ENCODE measurements at regions not wholly inside any gene's neighbourhood (a gene's known extent, or its start where the extent isn't known, plus 50 kb on each side); places are given as distances from the start of the nearest gene placed in this dataset.

DNA sequence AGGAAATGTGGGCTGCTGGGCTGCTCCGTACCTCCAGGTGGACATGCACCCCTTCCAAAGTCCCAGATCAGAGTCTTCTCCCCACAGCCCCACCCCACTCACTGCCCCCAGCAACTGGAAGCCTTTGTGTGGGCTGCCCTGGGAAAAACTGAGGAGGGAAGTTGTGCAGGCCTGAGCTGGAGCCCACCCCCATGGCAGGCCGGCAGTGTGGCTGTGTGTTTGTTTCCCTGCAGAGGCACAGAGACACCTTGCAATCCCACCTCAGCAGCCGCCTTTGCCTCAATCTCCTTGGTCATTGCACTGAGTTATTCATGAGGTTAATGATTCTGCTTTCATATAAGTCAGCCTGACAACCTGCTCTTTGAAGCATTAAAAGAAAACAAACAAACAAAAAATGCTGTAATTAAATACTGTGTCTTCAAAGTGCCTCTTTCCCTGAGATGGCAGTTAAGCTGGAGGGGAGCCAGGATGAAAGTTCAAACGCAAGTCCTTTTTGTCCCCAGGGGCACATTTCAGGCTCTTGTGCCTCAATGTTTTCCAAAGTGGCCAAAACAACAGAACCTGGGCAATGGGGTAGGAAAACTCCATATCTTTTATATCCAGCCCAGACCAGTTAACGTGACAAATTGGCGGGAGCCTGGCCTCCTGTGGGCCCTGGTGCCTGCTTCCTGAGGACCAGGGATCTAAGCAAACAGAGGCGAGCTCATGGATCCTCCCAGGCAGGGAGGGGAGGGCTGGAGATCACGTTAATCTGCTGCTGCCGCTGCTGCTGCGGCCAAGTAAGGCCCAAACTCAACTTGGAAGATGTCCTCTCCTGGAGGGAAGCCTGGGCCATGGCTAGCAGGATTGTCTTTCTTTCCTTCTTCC lies 51.9 kb upstream of the TSPAN11 start:
- H3K4me1 Mint-ChIP-seq (ENCODE audit: unreplicated experiment): no peaks in the 10 kb centered on the region
- no peak for DNase-seq (ENCODE audit: low spot score)
- H3K9me3 Mint-ChIP-seq (ENCODE audit: unreplicated experiment): no peaks in the 10 kb centered on the region

GRCh38 chr12:30870491-30871265 lies 55.9 kb upstream of the TSPAN11 start:
- TF ChIP-seq, protein P1, sequence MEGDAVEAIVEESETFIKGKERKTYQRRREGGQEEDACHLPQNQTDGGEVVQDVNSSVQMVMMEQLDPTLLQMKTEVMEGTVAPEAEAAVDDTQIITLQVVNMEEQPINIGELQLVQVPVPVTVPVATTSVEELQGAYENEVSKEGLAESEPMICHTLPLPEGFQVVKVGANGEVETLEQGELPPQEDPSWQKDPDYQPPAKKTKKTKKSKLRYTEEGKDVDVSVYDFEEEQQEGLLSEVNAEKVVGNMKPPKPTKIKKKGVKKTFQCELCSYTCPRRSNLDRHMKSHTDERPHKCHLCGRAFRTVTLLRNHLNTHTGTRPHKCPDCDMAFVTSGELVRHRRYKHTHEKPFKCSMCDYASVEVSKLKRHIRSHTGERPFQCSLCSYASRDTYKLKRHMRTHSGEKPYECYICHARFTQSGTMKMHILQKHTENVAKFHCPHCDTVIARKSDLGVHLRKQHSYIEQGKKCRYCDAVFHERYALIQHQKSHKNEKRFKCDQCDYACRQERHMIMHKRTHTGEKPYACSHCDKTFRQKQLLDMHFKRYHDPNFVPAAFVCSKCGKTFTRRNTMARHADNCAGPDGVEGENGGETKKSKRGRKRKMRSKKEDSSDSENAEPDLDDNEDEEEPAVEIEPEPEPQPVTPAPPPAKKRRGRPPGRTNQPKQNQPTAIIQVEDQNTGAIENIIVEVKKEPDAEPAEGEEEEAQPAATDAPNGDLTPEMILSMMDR (IDR thresholded peaks at IDR 0.05; ENCODE audit: unreplicated experiment): no peak
- Mint-ChIP-seq H3K36me3 (ENCODE audit: low read depth, unreplicated experiment) (no peaks in the 10 kb centered on the region), H3K4me1 (ENCODE audit: unreplicated experiment) (no peaks in the 10 kb centered on the region), H3K4me3 (ENCODE audit: unreplicated experiment) (no peak overlapping the region), H3K27me3 (ENCODE audit: unreplicated experiment) (peaks cover 5% of the 10 kb centered on the region), H3K27ac (ENCODE audit: unreplicated experiment) (no peak overlapping the region), H3K9me3 (ENCODE audit: unreplicated experiment) (peaks cover 6% of the 10 kb centered on the region)
- DNase-seq (ENCODE audit: low spot score): no peak

More for the DNA sequence above, 51.9 kb upstream of the TSPAN11 start:
- Mint-ChIP-seq H3K36me3 (ENCODE audit: low read depth, unreplicated experiment) (no peaks in the 10 kb centered on the region), H3K4me3 (ENCODE audit: unreplicated experiment) (no peak overlapping the region), H3K27ac (ENCODE audit: unreplicated experiment) (no peak overlapping the region), H3K27me3 (ENCODE audit: unreplicated experiment) (peaks cover 11% of the 10 kb centered on the region)
- TF ChIP-seq, protein P1 (IDR thresholded peaks at IDR 0.05; ENCODE audit: unreplicated experiment): no peak

DNA sequence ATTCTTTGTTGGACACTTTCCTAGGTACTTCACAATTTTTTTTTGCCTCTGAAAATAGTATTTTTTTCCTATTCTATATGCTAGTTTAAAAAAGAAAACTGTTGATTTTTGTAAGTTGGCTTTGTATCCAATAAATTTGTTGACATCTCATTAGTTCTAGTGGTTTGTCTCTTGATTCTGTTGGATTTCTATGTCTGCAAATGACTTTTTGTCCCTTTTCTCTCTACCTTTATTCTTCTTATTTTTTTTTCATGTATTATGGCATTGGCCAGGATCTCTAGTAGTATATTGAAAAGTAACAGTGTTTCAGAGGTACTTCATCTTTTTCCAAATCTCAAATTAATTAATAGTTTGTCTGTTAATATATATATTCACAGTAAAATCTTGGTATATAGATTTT lies 59.1 kb upstream of the TSPAN11 start:
- Mint-ChIP-seq H3K9me3 (ENCODE audit: unreplicated experiment) (peaks cover 6% of the 10 kb centered on the region), H3K27me3 (ENCODE audit: unreplicated experiment) (peaks cover 4% of the 10 kb centered on the region), H3K4me1 (ENCODE audit: unreplicated experiment) (no peaks in the 10 kb centered on the region), H3K27ac (ENCODE audit: unreplicated experiment) (no peak overlapping the region), H3K36me3 (ENCODE audit: low read depth, unreplicated experiment) (no peaks in the 10 kb centered on the region), H3K4me3 (ENCODE audit: unreplicated experiment) (no peak overlapping the region)
- TF ChIP-seq, protein P1 (IDR thresholded peaks at IDR 0.05; ENCODE audit: unreplicated experiment): no peak
- DNase-seq (ENCODE audit: low spot score): no peak

GRCh38 chr12:30866256-30866655 lies 60.3 kb upstream of the TSPAN11 start:
- Mint-ChIP-seq H3K27ac (ENCODE audit: unreplicated experiment) (no peak overlapping the region), H3K4me1 (ENCODE audit: unreplicated experiment) (no peaks in the 10 kb centered on the region), H3K27me3 (ENCODE audit: unreplicated experiment) (no peaks in the 10 kb centered on the region), H3K9me3 (ENCODE audit: unreplicated experiment) (peaks cover 6% of the 10 kb centered on the region), H3K4me3 (ENCODE audit: unreplicated experiment) (no peak overlapping the region), H3K36me3 (ENCODE audit: low read depth, unreplicated experiment) (no peaks in the 10 kb centered on the region)
- TF ChIP-seq, protein P1 (IDR thresholded peaks at IDR 0.05; ENCODE audit: unreplicated experiment): no peak
- DNase-seq (ENCODE audit: low spot score): no peak

DNA sequence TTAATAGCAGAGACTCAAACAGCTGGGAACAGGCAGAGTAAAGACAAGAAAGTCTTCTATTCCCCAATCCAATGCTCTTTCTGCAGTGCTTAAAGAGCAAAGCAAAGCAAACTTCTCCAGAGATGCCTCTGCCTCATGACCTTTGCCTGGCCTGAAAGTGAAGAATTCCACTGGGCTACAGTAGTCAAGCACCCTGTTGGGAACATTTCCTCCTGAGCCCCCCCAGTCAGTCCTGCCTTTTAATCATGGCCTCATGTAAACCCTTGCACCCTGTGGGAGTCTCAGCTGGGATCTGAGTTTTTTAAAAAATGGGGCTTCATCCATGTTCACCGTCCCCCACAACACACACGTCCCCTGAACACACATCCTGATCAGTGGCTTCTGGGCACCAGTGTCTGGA lies 62.7 kb upstream of the TSPAN11 start:
- TF ChIP-seq, protein P1 (IDR thresholded peaks at IDR 0.05; ENCODE audit: unreplicated experiment): no peak
- no peak for DNase-seq (ENCODE audit: low spot score)
- no peaks in the 10 kb centered on the region for H3K36me3 Mint-ChIP-seq (ENCODE audit: low read depth, unreplicated experiment)

More for the DNA sequence above, 62.7 kb upstream of the TSPAN11 start:
- Mint-ChIP-seq H3K4me3 (ENCODE audit: unreplicated experiment) (no peak overlapping the region), H3K27me3 (ENCODE audit: unreplicated experiment) (no peaks in the 10 kb centered on the region), H3K27ac (ENCODE audit: unreplicated experiment) (no peak overlapping the region), H3K4me1 (ENCODE audit: unreplicated experiment) (no peaks in the 10 kb centered on the region), H3K9me3 (ENCODE audit: unreplicated experiment) (peaks cover 6% of the 10 kb centered on the region)
